AG09309 (cell line): ENCODE measurements at regions not wholly inside any gene's neighbourhood (a gene's known extent, or its start where the extent isn't known, plus 50 kb on each side); places are given as distances from the start of the nearest gene placed in this dataset.
A peak's percentile ranks its signal among the peaks of the same experiment; 100 is the strongest.

ENCODE experiments used
- DNase-seq: peaks from one replicate; pipeline ENCODE4 v3.0.0-alpha.2; 2010; ENCODE audit warnings: low read depth
- H3K4me3 ChIP-seq: 2 replicates; pipeline ENCODE4 v1.5.1; 2011; ENCODE audit warnings: mild to moderate bottlenecking, low read depth, low read length, moderate library complexity; ENCODE audit not compliant: control insufficient read depth
- TF ChIP-seq, protein P1 (sequence below): IDR thresholded peaks from 2 replicates; pipeline ENCODE4 v1.5.1; 2011; ENCODE audit warnings: mild to moderate bottlenecking, low read depth, low read length, inconsistent platforms; ENCODE audit not compliant: insufficient read depth, control insufficient read depth; ENCODE audit errors: missing control alignments

DNA sequence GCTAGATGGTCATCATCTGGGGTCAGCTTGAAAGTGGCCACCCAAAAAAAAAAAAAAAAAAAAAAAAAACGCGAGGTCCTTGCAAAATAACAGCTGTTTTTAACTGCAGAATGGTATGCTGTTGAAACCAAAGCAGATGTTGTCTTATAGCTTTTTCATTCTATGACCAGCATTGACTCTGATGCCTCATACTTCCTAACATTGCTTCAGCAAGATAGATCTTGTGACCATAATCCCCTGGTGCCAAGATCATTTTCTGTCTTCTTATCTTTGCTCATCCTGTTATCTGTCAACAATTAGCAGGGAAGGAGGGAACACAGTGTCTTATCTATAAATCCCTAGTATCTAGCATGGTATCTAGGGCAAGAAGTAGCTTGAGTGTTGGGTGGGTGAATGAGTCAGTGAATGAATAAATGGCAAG, 181.5 kb downstream of the PLPP3 start:
- TF ChIP-seq, protein P1, sequence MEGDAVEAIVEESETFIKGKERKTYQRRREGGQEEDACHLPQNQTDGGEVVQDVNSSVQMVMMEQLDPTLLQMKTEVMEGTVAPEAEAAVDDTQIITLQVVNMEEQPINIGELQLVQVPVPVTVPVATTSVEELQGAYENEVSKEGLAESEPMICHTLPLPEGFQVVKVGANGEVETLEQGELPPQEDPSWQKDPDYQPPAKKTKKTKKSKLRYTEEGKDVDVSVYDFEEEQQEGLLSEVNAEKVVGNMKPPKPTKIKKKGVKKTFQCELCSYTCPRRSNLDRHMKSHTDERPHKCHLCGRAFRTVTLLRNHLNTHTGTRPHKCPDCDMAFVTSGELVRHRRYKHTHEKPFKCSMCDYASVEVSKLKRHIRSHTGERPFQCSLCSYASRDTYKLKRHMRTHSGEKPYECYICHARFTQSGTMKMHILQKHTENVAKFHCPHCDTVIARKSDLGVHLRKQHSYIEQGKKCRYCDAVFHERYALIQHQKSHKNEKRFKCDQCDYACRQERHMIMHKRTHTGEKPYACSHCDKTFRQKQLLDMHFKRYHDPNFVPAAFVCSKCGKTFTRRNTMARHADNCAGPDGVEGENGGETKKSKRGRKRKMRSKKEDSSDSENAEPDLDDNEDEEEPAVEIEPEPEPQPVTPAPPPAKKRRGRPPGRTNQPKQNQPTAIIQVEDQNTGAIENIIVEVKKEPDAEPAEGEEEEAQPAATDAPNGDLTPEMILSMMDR: no peak
- no peak overlapping the region for H3K4me3 ChIP-seq
- DNase-seq: peak; percentile 67

DNA sequence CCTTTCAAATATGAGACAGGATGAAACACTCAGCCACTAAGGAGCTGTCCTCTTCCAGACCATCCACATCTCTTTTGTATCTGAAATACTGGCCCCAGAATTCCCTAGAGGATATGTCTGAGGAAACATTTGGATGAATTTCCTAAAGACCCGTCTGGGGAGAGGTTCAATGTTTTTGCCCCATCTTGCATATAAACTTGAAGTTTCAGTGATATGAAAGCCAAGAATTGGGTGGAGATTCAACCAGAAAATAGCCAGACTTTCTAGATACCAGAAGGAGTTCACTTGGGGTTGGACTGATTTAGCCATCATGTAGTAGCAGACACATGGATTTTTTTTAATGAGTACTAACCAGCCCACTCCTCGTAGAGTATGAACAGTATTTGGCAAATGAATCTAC, 182.0 kb downstream of the PLPP3 start:
- DNase-seq: peak; percentile 39
- TF ChIP-seq, protein P1: no peak
- no peak overlapping the region for H3K4me3 ChIP-seq

DNA sequence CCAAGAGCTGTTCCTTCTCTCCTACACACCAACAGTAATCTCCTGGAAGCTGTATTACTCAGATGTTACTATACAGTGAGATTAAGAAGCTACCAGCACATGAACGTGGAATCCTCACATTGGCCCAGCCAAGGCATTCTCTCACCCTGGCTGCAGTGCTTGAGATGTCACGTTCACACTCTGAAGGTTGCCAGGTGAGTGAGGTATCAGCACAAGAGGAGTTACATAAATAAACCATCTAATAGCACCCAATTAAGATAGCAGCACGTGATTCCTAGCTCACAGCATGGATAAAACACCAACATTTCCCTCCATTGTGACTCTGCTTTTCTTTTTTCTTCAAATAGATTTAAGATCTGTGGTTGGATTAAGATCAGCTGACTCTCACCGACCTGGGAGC, 182.8 kb downstream of the PLPP3 start:
- no peak for DNase-seq

DNA sequence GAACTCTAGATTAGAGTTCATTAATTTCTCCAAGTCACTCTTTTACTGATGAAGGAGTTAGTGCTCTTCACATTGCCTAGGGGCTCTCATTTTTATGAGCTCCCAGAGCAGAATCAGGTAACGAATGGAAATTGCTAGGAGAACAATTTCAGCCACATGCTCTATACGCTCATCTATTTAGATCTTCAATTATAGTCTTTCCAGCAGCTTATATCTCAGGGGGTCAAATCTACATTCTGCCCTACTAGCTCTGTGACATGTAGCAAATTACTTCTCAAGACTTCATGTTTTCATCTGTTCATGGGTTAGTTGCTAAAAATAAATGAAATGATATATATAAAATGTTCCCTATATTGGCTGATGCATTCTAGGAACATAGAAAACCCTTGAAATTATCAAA, 183.6 kb downstream of the PLPP3 start:
- H3K4me3 ChIP-seq: no peak overlapping the region
- DNase-seq: no peak
- TF ChIP-seq, protein P1: no peak

More for the DNA sequence above, 182.8 kb downstream of the PLPP3 start:
- TF ChIP-seq, protein P1: no peak
- no peak overlapping the region for H3K4me3 ChIP-seq

DNA sequence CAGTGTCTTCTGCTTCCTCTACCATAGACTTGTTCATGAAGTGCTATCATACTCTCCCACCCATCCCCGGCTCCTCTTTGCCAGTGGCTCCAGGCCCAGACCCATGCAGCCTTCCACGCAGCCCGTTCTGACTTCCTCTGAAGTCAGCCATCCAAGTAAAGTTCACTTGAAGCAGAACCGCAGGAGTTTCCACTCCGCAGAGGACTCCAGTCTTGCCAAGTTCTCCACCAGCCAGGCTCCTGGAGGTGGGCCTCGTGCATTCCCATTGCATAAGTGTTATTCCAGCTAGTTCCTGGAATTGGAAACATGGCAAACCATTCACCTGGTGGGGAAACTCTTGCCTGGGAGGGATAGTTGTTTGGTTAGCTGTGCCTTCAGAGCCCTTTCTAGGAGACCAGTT, 185.1 kb downstream of the PLPP3 start:
- TF ChIP-seq, protein P1: no peak
- no peak for DNase-seq
- no peak overlapping the region for H3K4me3 ChIP-seq

DNA sequence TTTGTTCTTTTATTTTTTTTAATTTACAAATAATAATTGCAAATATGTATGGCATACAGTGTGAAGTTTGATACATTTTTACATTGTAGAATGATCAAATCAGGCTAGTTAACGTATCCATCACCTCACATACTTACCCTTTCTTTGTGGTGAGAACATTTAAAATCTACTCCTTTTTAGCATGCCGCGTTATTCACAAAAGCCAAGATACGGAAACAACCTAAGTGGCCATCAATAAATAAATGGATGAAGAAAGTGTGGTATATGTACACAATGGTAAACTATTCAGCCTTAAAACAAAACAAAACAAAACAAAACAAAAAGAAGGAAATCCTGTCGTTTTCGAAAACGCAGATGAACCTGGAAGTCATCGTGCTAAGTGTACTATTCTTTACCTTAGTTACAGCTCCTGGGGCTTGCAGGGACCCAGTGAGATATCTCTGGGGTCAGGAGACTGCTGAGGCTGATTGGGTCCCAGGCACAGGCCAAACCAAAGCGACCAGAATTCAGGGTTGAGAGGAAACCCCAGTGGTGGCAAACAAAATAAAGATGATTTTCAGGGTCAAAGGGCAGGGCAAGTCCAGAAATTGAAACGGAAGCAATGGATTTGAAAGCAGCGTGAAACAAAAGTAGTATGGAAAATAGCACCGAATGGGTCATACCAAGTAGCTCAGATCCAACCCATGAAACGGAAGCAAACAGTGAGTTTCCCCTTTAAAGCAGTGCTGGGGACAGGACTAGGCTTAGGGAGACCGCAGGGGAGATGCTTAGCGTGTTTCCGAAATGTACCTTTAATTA, 188.2 kb downstream of the PLPP3 start:
- no peak for DNase-seq
- TF ChIP-seq, protein P1: no peak
- H3K4me3 ChIP-seq: no peak overlapping the region

DNA sequence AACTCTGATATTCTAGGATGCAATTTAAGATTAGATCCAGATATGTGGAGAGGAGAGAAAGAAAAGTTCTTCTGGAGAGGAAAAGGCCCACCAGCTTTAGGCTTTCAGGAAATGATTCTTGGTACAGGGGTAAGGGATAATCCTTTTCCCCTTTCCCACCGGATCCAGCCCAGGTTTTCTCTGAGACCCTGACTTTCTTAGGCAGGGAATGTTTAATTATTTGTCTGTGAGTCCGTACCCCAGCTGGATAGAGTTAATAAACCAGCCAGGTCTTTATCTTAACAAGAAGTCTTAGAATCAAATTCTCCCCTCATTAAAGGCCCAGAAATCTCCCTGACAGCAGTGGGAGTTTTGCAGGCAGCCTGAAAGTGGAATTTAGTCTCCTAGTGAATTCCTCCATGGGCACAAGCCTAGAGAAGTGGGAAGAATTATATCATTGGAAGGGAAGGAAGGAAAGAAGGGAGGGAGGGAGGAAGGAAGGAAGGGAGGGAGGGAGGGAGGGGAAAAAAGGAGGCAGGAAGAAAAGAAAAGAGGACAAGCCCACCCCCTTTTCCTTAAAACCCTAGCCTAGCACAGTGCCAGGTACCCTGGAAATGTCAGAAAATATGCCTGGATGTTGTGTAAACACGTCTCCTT, 189.0 kb downstream of the PLPP3 start:
- H3K4me3 ChIP-seq: no peak overlapping the region
- TF ChIP-seq, protein P1: no peak
- no peak for DNase-seq
